H1 (cell line): ENCODE measurements at regions not wholly inside any gene's neighbourhood (a gene's known extent, or its start where the extent isn't known, plus 50 kb on each side); places are given as distances from the start of the nearest gene placed in this dataset.

Source experiments
- CTCF ChIA-PET: fragments of 300-600 bp; sonication (Branson Sonifier 250); formaldehyde crosslinking; loops from one replicate; lab custom pipeline; 2021; ENCODE audit not compliant: partially characterized antibody; lab: Charles Lee
- POLR2A ChIA-PET: fragments of 300-600 bp; sonication (Branson Sonifier 250); formaldehyde crosslinking; loops from one replicate; lab custom pipeline; 2021; ENCODE audit warnings: inconsistent platforms; ENCODE audit not compliant: partially characterized antibody; lab: Charles Lee
- DNase-seq, 2 experiments: peaks; one replicate each; pipeline versions ENCODE4 v3.0.0 to v3.0.0-alpha.2; 2010 to 2022; ENCODE audit warnings: low spot score in 2 of 2, low read depth in 1 of 2, mixed read lengths in 1 of 2
- FAIRE-seq: peaks from 2 replicates; lab custom pipeline; 2011; peaks lifted over from hg19 to GRCh38; lab: Jason Lieb, UNC
- H2AFZ ChIP-seq: 2 replicates; pipeline ENCODE4 v1.8.1; 2012; ENCODE audit warnings: low read length, inconsistent platforms
- H2AK5ac ChIP-seq: 2 replicates; pipeline ENCODE4 v1.6.1; 2013; ENCODE audit warnings: low read depth, low read length
- H2BK120ac ChIP-seq: replicated peaks from 2 replicates; pipeline ENCODE3; 2013; ENCODE audit warnings: low read depth, low read length, inconsistent platforms
- H2BK12ac ChIP-seq: 2 replicates; pipeline ENCODE4 v1.6.1; 2013; ENCODE audit warnings: low read depth, low read length
- H2BK15ac ChIP-seq: 2 replicates; pipeline ENCODE4 v1.6.1; 2013; ENCODE audit warnings: low read length
- H2BK20ac ChIP-seq: 2 replicates; pipeline ENCODE4 v1.6.1; 2013; ENCODE audit warnings: low read length
- H2BK5ac ChIP-seq: 2 replicates; pipeline ENCODE4 v1.6.1; 2013; ENCODE audit warnings: low read depth, low read length
- H3K14ac ChIP-seq: 2 replicates; pipeline ENCODE4 v1.6.1; 2013; ENCODE audit warnings: inconsistent platforms; ENCODE audit not compliant: insufficient read length
- H3K18ac ChIP-seq: 2 replicates; pipeline ENCODE4 v1.6.1; 2013; ENCODE audit warnings: low read length; ENCODE audit errors: extremely low read depth
- H3K23ac ChIP-seq: 2 replicates; pipeline ENCODE4 v1.6.1; 2013; ENCODE audit warnings: inconsistent platforms; ENCODE audit not compliant: insufficient read length
- H3K23me2 ChIP-seq: 2 replicates; pipeline ENCODE4 v1.6.1; 2013; ENCODE audit warnings: low read depth, low read length
- H3K27ac ChIP-seq: 2 replicates; pipeline ENCODE4 v1.6.1; 2011; ENCODE audit warnings: low read depth, low read length, inconsistent platforms
- H3K27me3 ChIP-seq, 4 experiments: replicated peaks in 1 of 4; 1 replicate in 1 of 4; 2 replicates in 3 of 4; pipeline versions ENCODE4 v1.6.1 to v1.8.1; 2011 to 2013; ENCODE audit warnings: low read length in 3 of 4, mild to moderate bottlenecking in 3 of 4, inconsistent platforms in 2 of 4, mixed read lengths in 2 of 4, moderate library complexity in 1 of 4; ENCODE audit not compliant: control insufficient read depth in 3 of 4, insufficient read depth in 3 of 4; ENCODE audit errors: extremely low read depth in 1 of 4
- H3K36me3 ChIP-seq, 4 experiments: 2 replicates each; pipeline versions ENCODE4 v1.6.1 to v1.8.1; 2011 to 2013; ENCODE audit warnings: mild to moderate bottlenecking in 4 of 4, low read length in 3 of 4, moderate library complexity in 2 of 4, control low read depth in 1 of 4, inconsistent platforms in 1 of 4; ENCODE audit not compliant: insufficient read depth in 4 of 4, control insufficient read depth in 2 of 4
- H3K4ac ChIP-seq: replicated peaks from 2 replicates; pipeline ENCODE3; 2013; ENCODE audit warnings: low read length, low read depth, mixed read lengths, inconsistent platforms; ENCODE audit not compliant: insufficient read length
- H3K4me1 ChIP-seq, 4 experiments: replicated peaks in 1 of 4; 1 replicate in 1 of 4; 2 replicates in 3 of 4; pipeline versions ENCODE4 v1.6.1 to v1.8.1; 2011 to 2013; ENCODE audit warnings: low read length in 3 of 4, inconsistent platforms in 2 of 4, mixed read lengths in 1 of 4; ENCODE audit not compliant: insufficient read depth in 4 of 4, control insufficient read depth in 3 of 4
- H3K4me2 ChIP-seq, 2 experiments: 2 replicates each; pipeline versions ENCODE4 v1.6.1 to v1.8.1; 2011 to 2013; ENCODE audit warnings: low read depth in 2 of 2, low read length in 2 of 2, control low read depth in 1 of 2, inconsistent platforms in 1 of 2, mild to moderate bottlenecking in 1 of 2; ENCODE audit not compliant: insufficient read depth in 1 of 2
- H3K4me3 ChIP-seq, 4 experiments: fragments of 200-600, 300-600 bp in 1 of 4; sonication (generic), shearing (Covaris generic), sonication (Bioruptor Twin) in 1 of 4; 2 replicates each; pipeline versions ENCODE4 v1.5.1 to v1.8.1; 2011 to 2016; ENCODE audit warnings: low read length in 4 of 4, low read depth in 3 of 4, control low read depth in 2 of 4, inconsistent platforms in 2 of 4, mild to moderate bottlenecking in 2 of 4, mixed read lengths in 1 of 4, moderate library complexity in 1 of 4; ENCODE audit not compliant: insufficient read depth in 2 of 4; ENCODE audit errors: extremely low read depth in 1 of 4
- H3K56ac ChIP-seq: replicated peaks from 2 replicates; pipeline ENCODE3; 2013; ENCODE audit warnings: low read depth, mild to moderate bottlenecking, mixed read lengths, low read length, inconsistent platforms; ENCODE audit not compliant: insufficient read length
- H3K79me1 ChIP-seq: 2 replicates; pipeline ENCODE4 v1.6.1; 2013; ENCODE audit warnings: low read depth, low read length, control low read depth
- H3K79me2 ChIP-seq, 2 experiments: 2 replicates each; pipeline versions ENCODE4 v1.6.1 to v1.8.1; 2012 to 2013; ENCODE audit warnings: low read length in 2 of 2, mild to moderate bottlenecking in 2 of 2, inconsistent platforms in 1 of 2; ENCODE audit not compliant: insufficient read depth in 2 of 2, control insufficient read depth in 1 of 2
- H3K9ac ChIP-seq, 4 experiments: replicated peaks in 1 of 4; 1 replicate in 1 of 4; 2 replicates in 3 of 4; pipeline versions ENCODE4 v1.6.1 to v1.8.1; 2011 to 2013; ENCODE audit warnings: low read depth in 3 of 4, low read length in 3 of 4, control low read depth in 2 of 4, mild to moderate bottlenecking in 2 of 4, moderate library complexity in 2 of 4, inconsistent platforms in 1 of 4; ENCODE audit errors: extremely low read depth in 1 of 4
- H3K9me3 ChIP-seq, 2 experiments: 2 replicates each; pipeline versions ENCODE4 v1.6.1 to v1.8.1; 2012 to 2013; ENCODE audit warnings: mild to moderate bottlenecking in 2 of 2, moderate library complexity in 2 of 2, control low read depth in 1 of 2, inconsistent platforms in 1 of 2, low read depth in 1 of 2, low read length in 1 of 2, mixed read lengths in 1 of 2; ENCODE audit not compliant: insufficient read depth in 2 of 2
- H4K20me1 ChIP-seq, 2 experiments: replicated peaks in 1 of 2; 2 replicates each; pipeline versions ENCODE3 to v1.8.1; 2011 to 2013; ENCODE audit warnings: inconsistent platforms in 2 of 2, low read length in 2 of 2, mild to moderate bottlenecking in 1 of 2; ENCODE audit not compliant: insufficient read depth in 2 of 2, control insufficient read depth in 1 of 2
- H4K5ac ChIP-seq: 2 replicates; pipeline ENCODE4 v1.6.1; 2013; ENCODE audit warnings: low read length, low read depth, mixed read lengths, inconsistent platforms; ENCODE audit not compliant: insufficient read length
- H4K8ac ChIP-seq: 2 replicates; pipeline ENCODE4 v1.8.0; 2013; ENCODE audit warnings: mild to moderate bottlenecking, moderate library complexity, low read length, inconsistent platforms; ENCODE audit not compliant: insufficient read depth; ENCODE audit errors: extremely low read depth
- H4K91ac ChIP-seq: replicated peaks from 2 replicates; pipeline ENCODE3; 2013; ENCODE audit warnings: low read length, mixed read lengths, inconsistent platforms; ENCODE audit not compliant: insufficient read length
- HDAC2 ChIP-seq, 2 experiments: fragments of 300-600 bp in 1 of 2; sonication (generic) in 1 of 2; IDR thresholded peaks; 2 replicates each; pipeline ENCODE4 v1.6.1; 2011 to 2012; ENCODE audit warnings: low read depth in 2 of 2, low read length in 2 of 2, mild to moderate bottlenecking in 2 of 2, moderate library complexity in 2 of 2, borderline replicate concordance in 1 of 2, inconsistent platforms in 1 of 2
- KDM5A ChIP-seq: fragments of 200-600 bp; IDR thresholded peaks from 2 replicates; pipeline ENCODE4 v1.7.1; 2012; ENCODE audit warnings: mild to moderate bottlenecking, low read length, inconsistent platforms, mixed read lengths
- RNF2 ChIP-seq: fragments of 200-900, 300-1000 bp; sonication (generic); IDR thresholded peaks from 2 replicates; pipeline ENCODE4 v1.7.1; 2016; ENCODE audit warnings: borderline replicate concordance, low read depth, mild to moderate bottlenecking, antibody characterized with exemption, low read length; ENCODE audit not compliant: poor library complexity, severe bottlenecking; ENCODE audit errors: missing control alignments
- SAP30 ChIP-seq: fragments of 300-600 bp; sonication (generic); IDR thresholded peaks from 2 replicates; pipeline ENCODE4 v1.7.1; 2012; ENCODE audit warnings: low read length, moderate library complexity, mild to moderate bottlenecking, inconsistent platforms; ENCODE audit not compliant: insufficient read depth, insufficient replicate concordance
- WGBS, 2 experiments: shearing (Covaris generic) in 1 of 2; methylation state at CpG; one replicate each; pipeline versions ENCODE4 v1.1.6 to v1.1.7; 2013 to 2015; ENCODE audit warnings: low lambda C conversion rate in 2 of 2, mixed read lengths in 2 of 2, inconsistent platforms in 1 of 2, low coverage in 1 of 2, missing lambda C conversion rate in 1 of 2; ENCODE audit not compliant: insufficient replicate concordance in 2 of 2, insufficient coverage in 1 of 2, insufficient read length in 1 of 2; ENCODE audit errors: extremely low coverage in 1 of 2, missing lambda C conversion rate in 1 of 2; 5-methylcytosine and 5-hydroxymethylcytosine counted together

GRCh38 chr4:178671766-178672165 is 1229.5 kb upstream of the AGA start:
- H3K18ac ChIP-seq = no peak overlapping the region
- no peaks in the 10 kb centered on the region for H3K27me3 ChIP-seq
- no peak overlapping the region for H4K8ac ChIP-seq
- POLR2A ChIA-PET = no interaction called here
- H3K56ac ChIP-seq = no peak overlapping the region
- H3K9ac ChIP-seq = no peak overlapping the region
- no peak overlapping the region for H3K4me2 ChIP-seq
- no peaks in the 10 kb centered on the region for H3K79me2 ChIP-seq
- no peak overlapping the region for H2AFZ ChIP-seq
- 87% methylated on average over 4 of the region's 4 CpGs; no CpG with 5 or more reads in 1 of the 2 experiments for WGBS, 2 experiments
- no peaks in the 10 kb centered on the region for H4K20me1 ChIP-seq
- FAIRE-seq (no peak), DNase-seq (no peak)
- H4K5ac ChIP-seq = no peak overlapping the region
- H2BK20ac ChIP-seq = no peak overlapping the region
- H3K4me3 ChIP-seq = no peak overlapping the region
- no peaks in the 10 kb centered on the region for H3K23me2 ChIP-seq
- H2BK15ac ChIP-seq = no peak overlapping the region
- CTCF ChIA-PET = no interaction called here
- no peak overlapping the region for H2AK5ac ChIP-seq
- H2BK5ac ChIP-seq = no peak overlapping the region
- H2BK12ac ChIP-seq = no peak overlapping the region
- no peaks in the 10 kb centered on the region for H3K79me1 ChIP-seq
- H3K4me1 ChIP-seq = no peaks in the 10 kb centered on the region
- H3K9me3 ChIP-seq = no peaks in the 10 kb centered on the region
- TF ChIP-seq KDM5A (no peak), HDAC2 (IDR thresholded peaks at IDR 0.05; ENCODE audit: borderline replicate concordance in 1 of 2, low read depth in 2 of 2, low read length in 2 of 2) (no peak), SAP30 (no peak), RNF2 (no peak)
- H3K4ac ChIP-seq = no peak overlapping the region
- no peak overlapping the region for H3K27ac ChIP-seq
- no peaks in the 10 kb centered on the region for H3K36me3 ChIP-seq
- no peak overlapping the region for H2BK120ac ChIP-seq
- no peak overlapping the region for H3K14ac ChIP-seq
- no peak overlapping the region for H3K23ac ChIP-seq
- H4K91ac ChIP-seq = no peak overlapping the region
